Epithelial cell of prostate (primary cell): ENCODE measurements at regions not wholly inside any gene's neighbourhood (a gene's known extent, or its start where the extent isn't known, plus 50 kb on each side); places are given as distances from the start of the nearest gene placed in this dataset.
"Not testable (repeated sequence)": the region's sequence is repeated elsewhere in the genome, so short reads cannot be mapped to it uniquely, and the experiment has no call there.

ENCODE experiments used
- DNase-seq: peaks from one replicate; pipeline ENCODE4 v3.0.0-alpha.2; 2011; ENCODE audit warnings: low read depth, low spot score
- H3K27ac ChIP-seq: fragments of 450-650 bp; 2 replicates; pipeline ENCODE4 v1.5.1; 2017; ENCODE audit warnings: mild to moderate bottlenecking

- H3K27ac ChIP-seq = no peak overlapping the region
- peak; percentile 64 for DNase-seq
These were observed 588.7 kb upstream of the CBLB start for GRCh38 chr3:106457281-106458180.

GRCh38 chr3:106458952-106459351, 590.1 kb upstream of the CBLB start:
- H3K27ac ChIP-seq = no peak overlapping the region
- DNase-seq = no peak

- no peak overlapping the region for H3K27ac ChIP-seq
- no peak for DNase-seq
These were observed 598.1 kb upstream of the CBLB start for GRCh38 chr3:106466881-106467280.

GRCh38 chr3:106473576-106474475, 605.0 kb upstream of the CBLB start:
- no peak for DNase-seq
- H3K27ac ChIP-seq = no peak overlapping the region

GRCh38 chr3:106482451-106482850, 613.6 kb upstream of the CBLB start:
- H3K27ac ChIP-seq = no peak overlapping the region
- no peak for DNase-seq

- no peak for DNase-seq
- no peak overlapping the region for H3K27ac ChIP-seq
These were observed 616.4 kb upstream of the CBLB start for GRCh38 chr3:106485217-106485616.

- H3K27ac ChIP-seq = no peak overlapping the region
- DNase-seq = no peak
These were observed 617.0 kb upstream of the CBLB start for GRCh38 chr3:106485802-106486201.

GRCh38 chr3:106486945-106487639, 618.3 kb upstream of the CBLB start:
- DNase-seq, H3K27ac ChIP-seq: not testable (repeated sequence)

GRCh38 chr3:106488331-106488730, 619.5 kb upstream of the CBLB start:
- H3K27ac ChIP-seq = no peak overlapping the region
- no peak for DNase-seq

GRCh38 chr3:106491796-106492195, 623.0 kb upstream of the CBLB start:
- no peak overlapping the region for H3K27ac ChIP-seq
- DNase-seq = no peak

GRCh38 chr3:106508331-106508893, 639.6 kb upstream of the CBLB start:
- H3K27ac ChIP-seq = peak overlapping the region; percentile 12
- no peak for DNase-seq

- no peak for DNase-seq
- no peak overlapping the region for H3K27ac ChIP-seq
These were observed 641.4 kb upstream of the CBLB start for GRCh38 chr3:106510206-106510605.

- DNase-seq = no peak
- H3K27ac ChIP-seq = no peak overlapping the region
These were observed 644.0 kb upstream of the CBLB start for GRCh38 chr3:106512846-106513245.

GRCh38 chr3:106514431-106514830, 645.6 kb upstream of the CBLB start:
- no peak for DNase-seq
- no peak overlapping the region for H3K27ac ChIP-seq

- H3K27ac ChIP-seq = no peak overlapping the region
- peak; percentile 10 for DNase-seq
These were observed 649.7 kb upstream of the CBLB start for GRCh38 chr3:106518516-106518915.

- no peak for DNase-seq
- no peak overlapping the region for H3K27ac ChIP-seq
These were observed 653.6 kb upstream of the CBLB start for GRCh38 chr3:106522397-106522796.

- DNase-seq = no peak
- H3K27ac ChIP-seq = no peak overlapping the region
These were observed 660.1 kb upstream of the CBLB start for GRCh38 chr3:106528932-106529331.

GRCh38 chr3:106529738-106530137, 660.9 kb upstream of the CBLB start:
- no peak for DNase-seq
- H3K27ac ChIP-seq = no peak overlapping the region

- no peak for DNase-seq
- no peak overlapping the region for H3K27ac ChIP-seq
These were observed 661.6 kb upstream of the CBLB start for GRCh38 chr3:106530367-106530766.

GRCh38 chr3:106531771-106532329, 663.0 kb upstream of the CBLB start:
- not testable (repeated sequence) for H3K27ac ChIP-seq, DNase-seq
